Prostate gland (tissue), 2 donors: ENCODE measurements at regions not wholly inside any gene's neighbourhood (a gene's known extent, or its start where the extent isn't known, plus 50 kb on each side); places are given as distances from the start of the nearest gene placed in this dataset.

Experiments
- DNase-seq: peaks from one replicate; pipeline ENCODE4 v3.0.0-alpha.2; 2019; ENCODE audit warnings: low spot score
- H3K27ac ChIP-seq, 2 donors: fragments of 200-600 bp; sonication (generic); 2 replicates each; pipeline ENCODE4 v1.5.1; 2017 to 2019
- H3K27me3 ChIP-seq: fragments of 200-600 bp; sonication (generic); replicated peaks from 2 replicates; pipeline ENCODE4 v1.5.1; 2019; ENCODE audit not compliant: insufficient read depth
- H3K36me3 ChIP-seq, 2 donors: fragments of 200-600 bp; sonication (generic); 1 replicate in 1 of 2; 2 replicates in 1 of 2; pipeline versions ENCODE4 v1.5.1 to v1.8.1; 2017 to 2019
- H3K4me1 ChIP-seq: fragments of 200-600 bp; sonication (generic); replicated peaks from 2 replicates; pipeline ENCODE4 v1.5.1; 2019
- H3K4me3 ChIP-seq, 2 donors: fragments of 200-600 bp; sonication (generic); 2 replicates each; pipeline ENCODE4 v1.5.1; 2017 to 2019
- H3K9me3 ChIP-seq: fragments of 200-600 bp; sonication (generic); 2 replicates; pipeline ENCODE4 v1.5.1; 2017
- CTCF ChIP-seq, 4 experiments: fragments of 200-600 bp in 2 of 4; fragments of 450-650 bp in 2 of 4; sonication (generic) in 2 of 4; IDR thresholded peaks; 1 replicate in 3 of 4; 2 replicates in 1 of 4; pipeline ENCODE4 v1.5.1; 2016 to 2019; ENCODE audit warnings: antibody characterized with exemption in 4 of 4, mild to moderate bottlenecking in 2 of 4, moderate library complexity in 2 of 4
- POLR2A ChIP-seq: fragments of 450-650 bp; IDR thresholded peaks from one replicate; pipeline ENCODE4 v1.6.1; 2016; ENCODE audit warnings: antibody characterized with exemption, mild to moderate bottlenecking
- POLR2AphosphoS5 ChIP-seq: sonication (generic); formaldehyde crosslinking; IDR thresholded peaks from one replicate; pipeline ENCODE4 v1.6.1; 2017; ENCODE audit warnings: antibody characterized with exemption
- WGBS: methylation state at CpG from one replicate; pipeline ENCODE4 v1.1.5; 2018; 5-methylcytosine and 5-hydroxymethylcytosine counted together
- intact Hi-C: fragments of 100-400 bp; cut with DNase I; formaldehyde crosslinking; loops from one replicate; pipeline ENCODE4 v1.14.2; 2022

DNA sequence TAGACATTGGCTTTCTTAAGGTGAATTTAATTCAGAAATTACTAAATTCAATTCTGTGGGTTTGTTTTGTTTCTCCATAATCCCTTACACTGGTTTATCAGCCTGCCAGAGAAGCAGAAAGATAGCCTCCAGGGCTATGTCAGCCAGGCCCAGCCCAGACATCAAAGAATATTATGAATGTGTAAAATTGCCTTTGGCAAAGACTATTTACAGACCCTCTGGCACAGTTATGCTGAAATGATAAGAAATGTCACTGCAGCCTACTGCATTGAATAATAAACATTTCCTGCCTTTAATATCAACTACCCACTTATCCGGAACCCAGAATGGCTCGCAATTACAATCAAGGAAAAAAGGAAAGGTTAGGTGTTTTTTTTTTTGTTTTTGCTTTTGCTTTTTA lies 562.5 kb upstream of the LRRC4C start:
- Histone ChIP-seq H3K9me3 (no peaks in the 10 kb centered on the region), H3K36me3 (no peaks in the 10 kb centered on the region), H3K4me3 (no peak overlapping the region), H3K27me3 (no peaks in the 10 kb centered on the region), H3K4me1 (no peaks in the 10 kb centered on the region), H3K27ac (no peak overlapping the region)
- intact Hi-C loops, result no loop called here
- 82% methylated on average over 2 of the region's 2 CpGs for WGBS
- no peak for DNase-seq
- TF ChIP-seq POLR2A (no peak), POLR2AphosphoS5 (no peak), CTCF (IDR thresholded peaks at IDR 0.05) (no peak)

DNA sequence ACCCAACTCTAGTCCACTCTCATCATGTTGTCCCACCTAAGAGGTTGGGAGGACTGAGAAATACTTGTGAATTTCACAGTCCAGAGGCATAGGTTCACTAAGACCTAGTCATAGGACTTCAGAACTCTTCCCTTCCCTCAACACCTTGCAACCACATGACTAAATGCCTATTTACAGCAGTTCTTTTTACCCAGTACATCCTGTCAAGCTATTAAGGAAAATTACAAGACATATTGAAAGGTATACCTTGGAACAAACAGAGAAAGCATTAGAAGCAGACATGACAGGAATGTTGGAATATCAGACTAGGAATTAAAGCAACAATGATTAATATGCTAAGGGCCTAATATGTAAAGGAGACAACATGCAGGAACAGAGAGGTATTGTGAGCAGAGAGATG lies 563.8 kb upstream of the LRRC4C start:
- Histone ChIP-seq H3K27ac (no peak overlapping the region), H3K9me3 (no peaks in the 10 kb centered on the region), H3K4me3 (no peak overlapping the region), H3K27me3 (no peaks in the 10 kb centered on the region), H3K36me3 (no peaks in the 10 kb centered on the region), H3K4me1 (no peaks in the 10 kb centered on the region)
- intact Hi-C loops, result no loop called here
- no peak for DNase-seq
- TF ChIP-seq POLR2AphosphoS5 (no peak), CTCF (IDR thresholded peaks at IDR 0.05) (no peak), POLR2A (no peak)

- TF ChIP-seq POLR2A (no peak), POLR2AphosphoS5 (no peak), CTCF (IDR thresholded peaks at IDR 0.05) (no peak)
- 53% methylated on average over 4 of the region's 4 CpGs for WGBS
- H3K9me3 ChIP-seq, result no peaks in the 10 kb centered on the region
- intact Hi-C loops, result no loop called here
- no peak overlapping the region for H3K27ac ChIP-seq
- DNase-seq, result no peak
- H3K36me3 ChIP-seq, result no peaks in the 10 kb centered on the region
- no peak overlapping the region for H3K4me3 ChIP-seq
- H3K27me3 ChIP-seq, result no peaks in the 10 kb centered on the region
- H3K4me1 ChIP-seq, result no peaks in the 10 kb centered on the region
Measured at GRCh38 chr11:42025121-42025803, 565.8 kb upstream of the LRRC4C start.

DNA sequence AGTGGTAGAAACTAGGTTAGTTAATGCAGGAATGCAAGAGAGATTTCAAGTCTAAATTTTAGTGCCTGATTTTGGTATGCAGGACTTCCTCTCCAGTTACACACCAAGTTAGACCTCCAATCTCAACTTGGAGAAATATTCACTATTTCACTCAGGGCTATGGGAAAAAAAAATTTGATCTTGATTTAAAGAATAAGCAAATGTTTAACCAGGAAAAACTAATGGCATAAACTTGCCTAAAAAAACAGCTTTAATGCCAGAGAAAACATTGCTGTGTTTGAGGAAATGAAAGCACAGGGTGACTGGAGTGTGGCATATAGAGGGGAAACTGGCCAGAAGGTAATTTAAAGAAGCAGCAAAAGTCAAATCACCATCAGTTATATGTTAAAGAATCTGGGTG lies 575.4 kb upstream of the LRRC4C start:
- intact Hi-C loops, result no loop called here
- H3K4me3 ChIP-seq, result no peak overlapping the region
- no peaks in the 10 kb centered on the region for H3K4me1 ChIP-seq
- no peaks in the 10 kb centered on the region for H3K27me3 ChIP-seq
- DNase-seq, result no peak
- H3K9me3 ChIP-seq, result no peaks in the 10 kb centered on the region
- H3K36me3 ChIP-seq, result no peaks in the 10 kb centered on the region
- H3K27ac ChIP-seq, result no peak overlapping the region
- TF ChIP-seq CTCF (IDR thresholded peaks at IDR 0.05) (no peak), POLR2AphosphoS5 (no peak), POLR2A (no peak)

- intact Hi-C loops, result no loop called here
- 83% methylated on average over 2 of the region's 2 CpGs for WGBS
Measured at GRCh38 chr11:42036201-42036600, 576.7 kb upstream of the LRRC4C start.

More at GRCh38 chr11:42036201-42036600, 576.7 kb upstream of the LRRC4C start:
- DNase-seq, result no peak
- H3K4me1 ChIP-seq, result no peaks in the 10 kb centered on the region
- TF ChIP-seq POLR2A, result no peak
- no peak for TF ChIP-seq CTCF (IDR thresholded peaks at IDR 0.05)
- no peak for TF ChIP-seq POLR2AphosphoS5
- H3K9me3 ChIP-seq, result no peaks in the 10 kb centered on the region
- H3K36me3 ChIP-seq, result no peaks in the 10 kb centered on the region
- H3K4me3 ChIP-seq, result no peak overlapping the region
- no peaks in the 10 kb centered on the region for H3K27me3 ChIP-seq
- H3K27ac ChIP-seq, result no peak overlapping the region
